ENCODE measurements at regions not wholly inside any gene's neighbourhood (a gene's known extent, or its start where the extent isn't known, plus 50 kb on each side); places are given as distances from the start of the nearest gene placed in this dataset.

GRCh38 chr22:49291169-49291568 lies 536.5 kb downstream of the BRD1 start:
- Histone ChIP-seq H2AFZ (no peak overlapping the region), H3K4me3 (no peak overlapping the region), H3K9ac (no peak overlapping the region), H3K36me3 (ENCODE audit: low read depth) (no peaks in the 10 kb centered on the region), H3K79me2 (ENCODE audit: insufficient read depth) (no peaks in the 10 kb centered on the region), H3K4me1 (ENCODE audit: insufficient read depth) (no peaks in the 10 kb centered on the region), H3F3A (ENCODE audit: insufficient read depth) (no peaks in the 10 kb centered on the region), H4K20me1 (ENCODE audit: insufficient read depth) (no peaks in the 10 kb centered on the region), H3K9me2 (ENCODE audit: insufficient read depth) (no peaks in the 10 kb centered on the region), H3K27me3 (replicated peaks; ENCODE audit: insufficient read depth) (no peaks in the 10 kb centered on the region), H3K9me3 (ENCODE audit: low read depth) (no peaks in the 10 kb centered on the region), H3K27ac (no peak overlapping the region), H3K4me2 (ENCODE audit: unreplicated experiment) (no peak overlapping the region)
- in situ Hi-C loops (cut with MboI): no loop called here
- TF ChIP-seq EZH2phosphoT487 (IDR thresholded peaks at IDR 0.05; ENCODE audit: insufficient read depth, low read depth) (no peak), EZH2 (IDR thresholded peaks at IDR 0.05; ENCODE audit: insufficient read depth, poor library complexity, severe bottlenecking) (no peak)
- WGBS, 2 experiments (ENCODE audit: low coverage in 1 of 2, low lambda C conversion rate in 2 of 2, missing lambda C conversion rate in 2 of 2): 23 to 26% methylated on average over 13 of the region's 13 CpGs
- DNase-seq: no peak

GRCh38 chr22:49290711-49291110 lies 537.0 kb downstream of the BRD1 start:
- H3K4me2 ChIP-seq (ENCODE audit: unreplicated experiment): no peak overlapping the region
- no peaks in the 10 kb centered on the region for H4K20me1 ChIP-seq (ENCODE audit: insufficient read depth)
- no peak overlapping the region for H2AFZ ChIP-seq
- no peaks in the 10 kb centered on the region for H3K79me2 ChIP-seq (ENCODE audit: insufficient read depth)
- H3K9me2 ChIP-seq (ENCODE audit: insufficient read depth): no peaks in the 10 kb centered on the region
- H3F3A ChIP-seq (ENCODE audit: insufficient read depth): no peaks in the 10 kb centered on the region
- no peaks in the 10 kb centered on the region for H3K36me3 ChIP-seq (ENCODE audit: low read depth)
- H3K4me1 ChIP-seq (ENCODE audit: insufficient read depth): no peaks in the 10 kb centered on the region
- no peak overlapping the region for H3K4me3 ChIP-seq
- no peaks in the 10 kb centered on the region for H3K9me3 ChIP-seq (ENCODE audit: low read depth)
- no peaks in the 10 kb centered on the region for H3K27me3 ChIP-seq (replicated peaks; ENCODE audit: insufficient read depth)
- H3K9ac ChIP-seq: no peak overlapping the region
- DNase-seq: no peak
- no peak for TF ChIP-seq EZH2phosphoT487 (IDR thresholded peaks at IDR 0.05; ENCODE audit: insufficient read depth, low read depth)
- no peak for TF ChIP-seq EZH2 (IDR thresholded peaks at IDR 0.05; ENCODE audit: insufficient read depth, poor library complexity, severe bottlenecking)
- H3K27ac ChIP-seq: no peak overlapping the region
- 12 to 15% methylated on average over 6 of the region's 6 CpGs for WGBS, 2 experiments (ENCODE audit: low coverage in 1 of 2, low lambda C conversion rate in 2 of 2, missing lambda C conversion rate in 2 of 2)
- in situ Hi-C loops (cut with MboI): no loop called here

- H3F3A ChIP-seq (ENCODE audit: insufficient read depth): no peaks in the 10 kb centered on the region
- H3K36me3 ChIP-seq (ENCODE audit: low read depth): no peaks in the 10 kb centered on the region
- no peak overlapping the region for H3K27ac ChIP-seq
- H3K27me3 ChIP-seq (replicated peaks; ENCODE audit: insufficient read depth): no peaks in the 10 kb centered on the region
- H2AFZ ChIP-seq: no peak overlapping the region
- TF ChIP-seq EZH2phosphoT487 (IDR thresholded peaks at IDR 0.05; ENCODE audit: insufficient read depth, low read depth): no peak
- no peak for TF ChIP-seq EZH2 (IDR thresholded peaks at IDR 0.05; ENCODE audit: insufficient read depth, poor library complexity, severe bottlenecking)
- H3K9me3 ChIP-seq (ENCODE audit: low read depth): no peaks in the 10 kb centered on the region
- H4K20me1 ChIP-seq (ENCODE audit: insufficient read depth): no peaks in the 10 kb centered on the region
- WGBS, 2 experiments (ENCODE audit: low coverage in 1 of 2, low lambda C conversion rate in 2 of 2, missing lambda C conversion rate in 2 of 2): 28 to 41% methylated on average over 24 of the region's 24 CpGs
- H3K9ac ChIP-seq: no peak overlapping the region
- H3K9me2 ChIP-seq (ENCODE audit: insufficient read depth): no peaks in the 10 kb centered on the region
- no peak for DNase-seq
- H3K79me2 ChIP-seq (ENCODE audit: insufficient read depth): no peaks in the 10 kb centered on the region
- no peaks in the 10 kb centered on the region for H3K4me1 ChIP-seq (ENCODE audit: insufficient read depth)
- in situ Hi-C loops (cut with MboI): no loop called here
- H3K4me3 ChIP-seq: no peak overlapping the region
- no peak overlapping the region for H3K4me2 ChIP-seq (ENCODE audit: unreplicated experiment)
Observed at GRCh38 chr22:49289822-49290679, 537.6 kb downstream of the BRD1 start.

GRCh38 chr22:49286181-49286760 lies 541.4 kb downstream of the BRD1 start:
- H3K9me2 ChIP-seq (ENCODE audit: insufficient read depth): no peaks in the 10 kb centered on the region
- H3K9me3 ChIP-seq (ENCODE audit: low read depth): no peaks in the 10 kb centered on the region
- no peaks in the 10 kb centered on the region for H3K27me3 ChIP-seq (replicated peaks; ENCODE audit: insufficient read depth)
- no peak overlapping the region for H3K27ac ChIP-seq
- no peak overlapping the region for H3K4me2 ChIP-seq (ENCODE audit: unreplicated experiment)
- 41 to 50% methylated on average over 15 of the region's 15 CpGs for WGBS, 2 experiments (ENCODE audit: low coverage in 1 of 2, low lambda C conversion rate in 2 of 2, missing lambda C conversion rate in 2 of 2)
- no peaks in the 10 kb centered on the region for H3F3A ChIP-seq (ENCODE audit: insufficient read depth)
- no peaks in the 10 kb centered on the region for H3K4me1 ChIP-seq (ENCODE audit: insufficient read depth)
- no peaks in the 10 kb centered on the region for H4K20me1 ChIP-seq (ENCODE audit: insufficient read depth)
- no peak overlapping the region for H2AFZ ChIP-seq
- no peak for TF ChIP-seq EZH2 (IDR thresholded peaks at IDR 0.05; ENCODE audit: insufficient read depth, poor library complexity, severe bottlenecking)
- no peak for TF ChIP-seq EZH2phosphoT487 (IDR thresholded peaks at IDR 0.05; ENCODE audit: insufficient read depth, low read depth)
- DNase-seq: no peak
- in situ Hi-C loops (cut with MboI): no loop called here
- H3K4me3 ChIP-seq: no peak overlapping the region
- H3K9ac ChIP-seq: no peak overlapping the region
- H3K79me2 ChIP-seq (ENCODE audit: insufficient read depth): no peaks in the 10 kb centered on the region
- no peaks in the 10 kb centered on the region for H3K36me3 ChIP-seq (ENCODE audit: low read depth)
